A172 (cell line): ENCODE measurements at regions not wholly inside any gene's neighbourhood (a gene's known extent, or its start where the extent isn't known, plus 50 kb on each side); places are given as distances from the start of the nearest gene placed in this dataset.
A peak's percentile ranks its signal among the peaks of the same experiment; 100 is the strongest.
"Not testable (repeated sequence)": the region's sequence is repeated elsewhere in the genome, so short reads cannot be mapped to it uniquely, and the experiment has no call there.

ENCODE experiments used
- DNase-seq: peaks from one replicate; pipeline ENCODE4 v3.0.0-alpha.2; 2015; ENCODE audit warnings: low spot score

- DNase-seq: no peak
These were observed 256.9 kb downstream of the DMAC1 start for GRCh38 chr9:7542693-7543092.

- no peak for DNase-seq
These were observed 257.5 kb downstream of the DMAC1 start for GRCh38 chr9:7542126-7542525.

GRCh38 chr9:7536310-7536939, 263.2 kb downstream of the DMAC1 start:
- DNase-seq: peak; percentile 26

GRCh38 chr9:7534211-7534935, 265.2 kb downstream of the DMAC1 start:
- no peak for DNase-seq

- DNase-seq: no peak
These were observed 266.0 kb downstream of the DMAC1 start for GRCh38 chr9:7533376-7534090.

GRCh38 chr9:7523426-7524043, 276.0 kb downstream of the DMAC1 start:
- DNase-seq: no peak

GRCh38 chr9:7520396-7520795, 279.2 kb downstream of the DMAC1 start:
- no peak for DNase-seq

- DNase-seq: no peak
These were observed 283.2 kb downstream of the DMAC1 start for GRCh38 chr9:7516376-7516775.

GRCh38 chr9:7510199-7510598, 289.4 kb downstream of the DMAC1 start:
- no peak for DNase-seq

GRCh38 chr9:7509576-7510145, 289.9 kb downstream of the DMAC1 start:
- no peak for DNase-seq

- no peak for DNase-seq
These were observed 291.1 kb downstream of the DMAC1 start for GRCh38 chr9:7508516-7508915.

GRCh38 chr9:7507566-7508270, 291.9 kb downstream of the DMAC1 start:
- DNase-seq: no peak

- no peak for DNase-seq
These were observed 292.6 kb downstream of the DMAC1 start for GRCh38 chr9:7507026-7507425.

GRCh38 chr9:7500521-7500920, 299.1 kb downstream of the DMAC1 start:
- DNase-seq: no peak

- DNase-seq: no peak
These were observed 307.9 kb downstream of the DMAC1 start for GRCh38 chr9:7491641-7492040.

- DNase-seq: no peak
These were observed 309.1 kb downstream of the DMAC1 start for GRCh38 chr9:7490317-7491108.

GRCh38 chr9:7489036-7489435, 310.5 kb downstream of the DMAC1 start:
- DNase-seq: no peak

GRCh38 chr9:7484014-7484413, 315.6 kb downstream of the DMAC1 start:
- DNase-seq: not testable (repeated sequence)

GRCh38 chr9:7481570-7481969, 318.0 kb downstream of the DMAC1 start:
- DNase-seq: no peak

- no peak for DNase-seq
These were observed 320.3 kb downstream of the DMAC1 start for GRCh38 chr9:7479300-7479699.

GRCh38 chr9:7478646-7479045, 320.9 kb downstream of the DMAC1 start:
- DNase-seq: no peak
